Right lobe of liver (tissue), 6 donors: ENCODE measurements at regions not wholly inside any gene's neighbourhood (a gene's known extent, or its start where the extent isn't known, plus 50 kb on each side); places are given as distances from the start of the nearest gene placed in this dataset.

Experiments
- ATAC-seq, 4 donors: fragments of 200-7000 bp; cut with Tn5 transposase; one replicate each; pipeline ENCODE4 v1.9.1; 2020; ENCODE audit warnings: mild to moderate bottlenecking in 4 of 4, moderate library complexity in 4 of 4
- DNase-seq, 3 donors: peaks; one replicate each; pipeline ENCODE4 v3.0.0-alpha.2; 2020
- H3K27ac ChIP-seq, 3 donors: fragments of 200-600 bp; one replicate each; pipeline ENCODE4 v1.8.0; 2022
- H3K27me3 ChIP-seq, 2 donors: fragments of 200-600 bp; one replicate each; pipeline ENCODE4 v1.8.0; 2022
- H3K36me3 ChIP-seq, 4 donors: fragments of 200-600 bp; sonication (generic) in 1 of 4; one replicate each; pipeline versions ENCODE4 v1.5.1 to v1.8.0; 2017 to 2022; ENCODE audit warnings: control low read depth in 1 of 4
- H3K4me1 ChIP-seq, 4 donors: fragments of 200-600 bp; sonication (generic) in 1 of 4; one replicate each; pipeline versions ENCODE4 v1.5.1 to v1.8.0; 2017 to 2022; ENCODE audit warnings: control low read depth in 1 of 4
- H3K4me3 ChIP-seq, 3 donors: fragments of 200-600 bp; one replicate each; pipeline ENCODE4 v1.8.0; 2022
- H3K9me3 ChIP-seq, 4 donors: fragments of 200-600 bp; sonication (generic) in 1 of 4; one replicate each; pipeline versions ENCODE4 v1.5.1 to v1.8.0; 2017 to 2022; ENCODE audit warnings: control low read depth in 1 of 4
- CTCF ChIP-seq, 4 donors: fragments of 200-600 bp in 3 of 4; fragments of 450-650 bp in 1 of 4; IDR thresholded peaks; one replicate each; pipeline versions ENCODE4 v1.5.1 to v1.8.0; 2016 to 2022; ENCODE audit warnings: antibody characterized with exemption in 4 of 4, mild to moderate bottlenecking in 2 of 4
- POLR2A ChIP-seq: fragments of 450-650 bp; IDR thresholded peaks from one replicate; pipeline ENCODE4 v1.6.1; 2017; ENCODE audit warnings: antibody characterized with exemption, mild to moderate bottlenecking
- WGBS: methylation state at CpG from one replicate; pipeline ENCODE4 v1.1.6; 2018; ENCODE audit warnings: low coverage, low lambda C conversion rate; ENCODE audit not compliant: insufficient coverage; ENCODE audit errors: missing lambda C conversion rate; 5-methylcytosine and 5-hydroxymethylcytosine counted together
- intact Hi-C, 2 donors: fragments of 100-400 bp; cut with DNase I; formaldehyde crosslinking; loops; one replicate each; pipeline versions ENCODE4 v1.11.2 to v1.14.1; 2022
- donor health status: DM: no; HTN: yes; CAD: no.
- donor health status: DM: no; HTN: no; CAD: no.
- donor health status: DM: no; HTN: no; CAD: no.
- donor health status: DM: no; HTN: yes; CAD: no.
- donor health status: DM: no; HTN: yes; CAD: no.

- no peak for ATAC-seq
- intact Hi-C loops = no loop called here
- Histone ChIP-seq H3K27me3 (no peaks in the 10 kb centered on the region), H3K4me3 (no peak overlapping the region), H3K27ac (no peak overlapping the region), H3K36me3 (no peaks in the 10 kb centered on the region), H3K4me1 (no peaks in the 10 kb centered on the region), H3K9me3 (no peaks in the 10 kb centered on the region)
- TF ChIP-seq POLR2A (no peak), CTCF (IDR thresholded peaks at IDR 0.05) (no peak)
- 51% methylated on average over 3 of the region's 4 CpGs for WGBS
- DNase-seq = no peak
Measured at GRCh38 chr7:3192669-3193068, 108.4 kb upstream of the SDK1 start.

DNA sequence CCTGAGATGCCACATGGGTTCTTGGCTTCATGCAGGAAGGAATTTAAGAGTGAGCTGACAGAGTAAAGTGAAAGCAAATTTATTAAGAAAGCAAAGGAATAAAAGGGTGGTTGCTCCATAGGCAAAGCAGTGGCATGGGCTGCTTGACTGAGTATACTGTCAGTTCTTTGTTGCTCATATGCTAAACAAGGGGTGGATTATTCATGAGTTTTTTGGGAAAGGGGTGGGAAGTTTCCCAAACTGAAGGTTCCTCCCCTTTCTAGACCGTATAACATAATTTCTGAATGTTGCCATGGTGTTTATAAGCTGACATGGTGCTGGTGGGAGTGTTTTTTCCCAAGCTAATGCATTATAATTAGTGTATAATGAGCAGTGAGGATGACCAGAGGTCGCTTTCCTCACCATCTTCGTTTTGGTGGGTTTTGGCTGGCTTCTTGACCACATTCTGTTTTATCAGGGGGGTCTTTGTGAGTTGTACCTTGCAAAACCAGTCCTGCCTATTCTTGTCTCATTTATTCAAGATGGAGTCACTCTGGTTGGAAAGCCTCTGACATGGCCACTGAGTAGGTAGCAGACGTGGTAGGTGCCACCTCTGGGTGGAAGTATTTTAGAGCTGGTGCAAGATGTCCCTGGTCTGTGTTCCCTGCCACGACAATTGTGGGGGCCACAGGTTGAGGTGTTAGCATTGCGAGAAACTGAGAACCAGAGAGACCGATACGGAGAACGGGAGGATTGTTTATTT is 107.5 kb upstream of the SDK1 start:
- no peaks in the 10 kb centered on the region for H3K27me3 ChIP-seq
- intact Hi-C loops = no loop called here
- H3K27ac ChIP-seq = no peak overlapping the region
- H3K4me1 ChIP-seq = no peaks in the 10 kb centered on the region
- no peak for TF ChIP-seq POLR2A
- no peak for TF ChIP-seq CTCF (IDR thresholded peaks at IDR 0.05)
- 62% methylated on average over 9 of the region's 9 CpGs for WGBS
- no peaks in the 10 kb centered on the region for H3K9me3 ChIP-seq
- DNase-seq (no peak), ATAC-seq (no peak)
- no peaks in the 10 kb centered on the region for H3K36me3 ChIP-seq
- no peak overlapping the region for H3K4me3 ChIP-seq

- no peak for TF ChIP-seq POLR2A
- peak in 1 of 4 donors; percentile 14 for TF ChIP-seq CTCF (IDR thresholded peaks at IDR 0.05)
- H3K27me3 ChIP-seq = no peaks in the 10 kb centered on the region
- intact Hi-C loops = no loop called here
- WGBS = 53% methylated on average over 6 of the region's 7 CpGs
- ATAC-seq (peak in 3 of 4 donors; percentile 34 to 67 (median 38)), DNase-seq (no peak)
- no peaks in the 10 kb centered on the region for H3K9me3 ChIP-seq
- no peaks in the 10 kb centered on the region for H3K36me3 ChIP-seq
- H3K27ac ChIP-seq = no peak overlapping the region
- no peak overlapping the region for H3K4me3 ChIP-seq
- H3K4me1 ChIP-seq = no peaks in the 10 kb centered on the region
Measured at GRCh38 chr7:3194501-3195141, 106.4 kb upstream of the SDK1 start.

- Histone ChIP-seq H3K4me3 (no peak overlapping the region), H3K27ac (no peak overlapping the region), H3K4me1 (no peaks in the 10 kb centered on the region), H3K36me3 (no peaks in the 10 kb centered on the region), H3K9me3 (no peaks in the 10 kb centered on the region), H3K27me3 (no peaks in the 10 kb centered on the region)
- DNase-seq (no peak), ATAC-seq (no peak)
- WGBS = 88% methylated on average over 4 of the region's 6 CpGs
- no peak for TF ChIP-seq CTCF (IDR thresholded peaks at IDR 0.05)
- no peak for TF ChIP-seq POLR2A
- intact Hi-C loops = no loop called here
Measured at GRCh38 chr7:3195160-3195559, 105.9 kb upstream of the SDK1 start.
